HG02885 (cell line): ENCODE measurements at regions not wholly inside any gene's neighbourhood (a gene's known extent, or its start where the extent isn't known, plus 50 kb on each side); places are given as distances from the start of the nearest gene placed in this dataset.

Source experiments
- ATAC-seq: cut with Tn5 transposase; IDR thresholded peaks from one replicate; pipeline ENCODE4 v1.9.1; 2021; ENCODE audit warnings: mild to moderate bottlenecking; ENCODE audit not compliant: unreplicated experiment, poor library complexity

- ATAC-seq, result no peak
Measured at GRCh38 chr3:146953511-146953981, 348.4 kb upstream of the PLSCR5 start.

GRCh38 chr3:146948985-146949384, 343.8 kb upstream of the PLSCR5 start:
- ATAC-seq, result no peak

- no peak for ATAC-seq
Measured at GRCh38 chr3:146948186-146948585, 343.0 kb upstream of the PLSCR5 start.

- ATAC-seq, result no peak
Measured at GRCh38 chr3:146929696-146930095, 324.6 kb upstream of the PLSCR5 start.

GRCh38 chr3:146928421-146929059, 323.4 kb upstream of the PLSCR5 start:
- ATAC-seq, result no peak

GRCh38 chr3:146921693-146922092, 316.5 kb upstream of the PLSCR5 start:
- no peak for ATAC-seq

- ATAC-seq, result no peak
Measured at GRCh38 chr3:146914409-146914808, 309.3 kb upstream of the PLSCR5 start.

- no peak for ATAC-seq
Measured at GRCh38 chr3:146912241-146913015, 307.3 kb upstream of the PLSCR5 start.

- no peak for ATAC-seq
Measured at GRCh38 chr3:146903927-146904326, 298.8 kb upstream of the PLSCR5 start.

- ATAC-seq, result no peak
Measured at GRCh38 chr3:146899171-146899570, 294.0 kb upstream of the PLSCR5 start.

- ATAC-seq, result no peak
Measured at GRCh38 chr3:146896711-146897110, 291.6 kb upstream of the PLSCR5 start.

- ATAC-seq, result no peak
Measured at GRCh38 chr3:146895026-146895749, 290.0 kb upstream of the PLSCR5 start.

GRCh38 chr3:146894406-146894805, 289.3 kb upstream of the PLSCR5 start:
- no peak for ATAC-seq

GRCh38 chr3:146892041-146892440, 286.9 kb upstream of the PLSCR5 start:
- ATAC-seq, result no peak

GRCh38 chr3:146889626-146890025, 284.5 kb upstream of the PLSCR5 start:
- no peak for ATAC-seq

- no peak for ATAC-seq
Measured at GRCh38 chr3:146888176-146888575, 283.0 kb upstream of the PLSCR5 start.

GRCh38 chr3:146884721-146885120, 279.6 kb upstream of the PLSCR5 start:
- no peak for ATAC-seq

- no peak for ATAC-seq
Measured at GRCh38 chr3:146884296-146884695, 279.1 kb upstream of the PLSCR5 start.

GRCh38 chr3:146883288-146883687, 278.1 kb upstream of the PLSCR5 start:
- ATAC-seq, result no peak

GRCh38 chr3:146881966-146882760, 277.0 kb upstream of the PLSCR5 start:
- ATAC-seq, result no peak
